DMS153 treated with DMSO at 0.1 percent for 48 hours (cell line): ENCODE measurements at regions not wholly inside any gene's neighbourhood (a gene's known extent, or its start where the extent isn't known, plus 50 kb on each side); places are given as distances from the start of the nearest gene placed in this dataset.

ENCODE experiments used
- DNase-seq: peaks from one replicate; lab custom pipeline; 2025; ENCODE audit not compliant: unreplicated experiment; lab: John Stamatoyannopoulos, UW

- no peak for DNase-seq
Measured at GRCh38 chr3:57009802-57010201, 50.7 kb upstream of the SPATA12 start.

GRCh38 chr3:57009367-57009766 lies 51.1 kb upstream of the SPATA12 start:
- DNase-seq, result no peak

- DNase-seq, result no peak
Measured at GRCh38 chr3:57007521-57008460, 52.7 kb upstream of the SPATA12 start.

GRCh38 chr3:57006949-57007419 lies 53.5 kb upstream of the SPATA12 start:
- DNase-seq, result no peak

DNA sequence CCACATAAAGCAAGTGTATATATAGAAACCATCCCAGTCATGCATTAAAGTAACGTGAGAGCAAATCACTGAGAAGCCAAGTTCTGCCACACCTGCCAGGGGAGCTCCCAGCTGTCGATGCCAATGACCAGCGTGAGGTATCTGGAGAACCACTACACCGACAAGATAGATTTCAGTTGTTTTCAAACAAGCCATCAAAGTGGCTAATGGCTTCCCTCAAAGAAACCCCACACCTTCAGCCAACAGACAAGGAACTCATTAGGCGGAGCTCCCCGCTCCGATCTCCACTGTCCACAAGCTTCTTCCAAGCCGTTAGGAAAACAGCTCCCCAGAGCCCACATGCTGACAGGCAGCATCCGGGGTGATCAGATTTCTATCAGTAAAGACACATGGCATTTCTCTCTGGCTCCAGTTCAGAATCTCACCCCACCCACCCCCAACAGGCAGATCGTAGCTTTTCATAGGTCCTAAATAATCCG lies 54.2 kb upstream of the SPATA12 start:
- peak; percentile 39 for DNase-seq

- no peak for DNase-seq
Measured at GRCh38 chr3:57004229-57004628, 56.2 kb upstream of the SPATA12 start.

DNA sequence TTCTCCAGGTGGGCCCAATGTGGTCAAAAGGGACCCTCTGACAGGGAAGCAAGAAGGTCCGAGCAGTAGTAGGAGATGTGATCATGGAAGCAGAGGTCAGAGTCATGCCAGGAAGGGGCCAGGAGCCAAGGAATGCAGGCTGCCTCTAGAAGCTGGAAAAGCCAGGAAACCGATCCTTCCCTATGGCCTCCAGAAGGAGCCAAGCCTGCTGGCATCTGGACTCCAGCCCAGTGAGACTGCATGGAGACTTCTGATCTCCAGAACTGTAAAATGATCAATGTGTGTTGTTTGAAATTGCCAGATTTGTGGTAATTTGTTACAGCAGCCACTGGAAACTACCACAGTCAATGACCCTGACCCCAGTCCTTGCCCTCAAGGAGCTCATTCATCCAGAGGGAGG lies 56.8 kb upstream of the SPATA12 start:
- DNase-seq, result no peak

GRCh38 chr3:57001356-57001755 lies 59.1 kb upstream of the SPATA12 start:
- DNase-seq, result no peak

DNA sequence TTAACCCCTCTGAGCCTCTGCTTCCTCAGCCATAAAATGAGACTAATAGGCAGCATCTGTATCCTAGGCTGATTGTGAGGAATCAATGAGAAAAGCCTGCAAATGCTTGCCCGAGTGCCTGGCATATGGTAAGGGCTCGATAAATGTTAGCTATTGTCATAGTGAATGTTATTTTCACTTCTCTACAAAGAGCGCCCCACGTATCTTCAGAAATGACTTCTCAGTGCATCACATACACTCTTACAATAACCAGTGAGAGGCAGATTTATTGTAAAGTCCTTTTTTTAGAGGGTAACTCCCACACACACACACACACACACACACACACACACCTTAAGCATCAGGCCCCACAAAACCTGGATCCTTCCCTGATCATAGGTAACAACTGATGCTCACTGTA lies 60.5 kb upstream of the SPATA12 start:
- DNase-seq, result no peak

- no peak for DNase-seq
Measured at GRCh38 chr3:56999547-56999946, 60.9 kb upstream of the SPATA12 start.

DNA sequence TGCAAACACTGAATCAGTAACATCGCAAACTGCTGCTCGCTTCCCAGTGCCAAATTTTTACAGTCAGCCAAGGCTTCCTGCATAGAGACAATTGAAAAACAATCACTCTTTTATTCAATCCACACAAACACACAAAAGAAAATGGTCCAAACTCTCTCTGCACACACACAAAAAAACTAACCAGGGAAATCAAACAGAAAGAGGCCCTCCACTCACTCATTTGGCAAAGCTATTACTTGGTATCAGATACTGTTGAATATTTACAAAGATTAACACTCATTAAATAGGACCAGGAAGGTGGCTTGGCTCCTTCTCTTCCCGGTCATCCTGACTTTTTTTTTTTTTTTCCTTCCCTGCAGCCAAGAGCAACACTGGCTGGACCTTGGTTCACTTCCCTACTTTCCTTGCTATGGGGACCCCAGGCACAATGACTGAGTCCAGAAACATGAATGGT lies 62.4 kb upstream of the SPATA12 start:
- DNase-seq, result no peak

- no peak for DNase-seq
Measured at GRCh38 chr3:56997675-56998074, 62.8 kb upstream of the SPATA12 start.

- DNase-seq, result no peak
Measured at GRCh38 chr3:56997041-56997440, 63.4 kb upstream of the SPATA12 start.

DNA sequence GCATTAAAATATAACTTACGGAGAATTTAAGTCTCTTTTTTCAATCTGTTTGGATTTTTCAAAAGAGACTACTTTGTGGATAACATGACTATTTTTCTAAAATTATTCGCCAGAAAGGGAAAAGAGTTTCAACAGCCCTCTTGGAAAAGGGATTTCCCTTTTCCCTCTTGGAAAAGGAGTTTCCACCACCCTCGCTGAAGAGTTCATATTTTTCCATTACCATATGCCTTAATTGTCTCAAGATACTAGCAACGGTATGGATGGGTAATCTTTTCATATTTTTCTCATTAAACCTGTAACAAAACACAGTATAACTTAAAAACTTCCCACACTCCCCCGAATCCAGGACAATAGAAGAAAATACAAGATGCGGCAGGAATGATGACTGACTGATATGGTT lies 66.1 kb upstream of the SPATA12 start:
- DNase-seq, result no peak

DNA sequence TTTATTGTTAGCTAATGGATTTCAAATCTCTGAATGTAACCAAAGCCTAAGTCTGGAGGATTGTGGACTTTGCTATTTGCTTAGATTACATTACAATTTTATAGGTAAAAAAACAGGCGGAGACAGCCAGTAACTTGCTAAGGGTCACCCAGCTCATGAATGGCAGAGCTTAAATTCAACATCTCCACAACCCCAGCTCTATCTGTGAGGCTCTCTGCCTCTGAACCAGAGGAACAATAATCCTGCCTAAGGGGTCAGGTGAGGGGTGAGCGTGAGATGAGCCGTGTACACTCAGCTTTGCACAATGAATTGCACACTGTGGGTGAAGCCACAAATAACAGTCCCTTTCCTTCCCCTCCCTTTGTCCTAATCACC lies 69.8 kb upstream of the SPATA12 start:
- no peak for DNase-seq

DNA sequence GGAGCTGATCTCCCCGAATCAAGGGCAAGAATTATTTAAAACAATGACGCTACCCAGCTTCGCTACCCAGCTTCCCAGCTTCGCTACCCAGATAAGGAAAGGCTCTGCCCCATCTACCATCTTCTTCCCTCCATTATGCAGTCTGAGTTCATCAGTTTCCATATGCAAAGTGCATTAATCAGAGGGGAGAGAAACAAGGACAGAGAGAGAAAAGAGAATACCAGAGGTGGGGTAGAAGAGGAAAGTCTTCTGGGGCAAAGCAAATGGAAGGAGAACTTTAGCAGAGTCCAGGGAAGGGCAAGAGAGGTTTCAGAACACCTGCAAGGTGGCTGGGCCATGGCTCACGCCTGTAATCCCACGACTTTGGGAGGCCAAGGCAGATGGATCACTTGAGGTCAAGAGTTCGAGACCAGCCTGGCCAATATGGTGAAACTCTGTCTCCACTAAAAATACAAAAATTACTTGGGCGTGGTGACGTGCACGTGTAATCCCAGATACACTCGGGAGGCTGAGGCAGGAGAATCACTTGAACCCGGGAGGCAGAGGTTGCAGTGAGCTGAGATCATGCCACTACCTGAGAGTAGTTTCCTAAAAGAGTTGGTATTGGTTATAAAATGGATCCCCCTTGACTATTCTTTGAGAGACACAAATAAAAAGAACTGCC lies 70.4 kb upstream of the SPATA12 start:
- DNase-seq, result no peak

- DNase-seq, result no peak
Measured at GRCh38 chr3:56989169-56989976, 71.1 kb upstream of the SPATA12 start.

GRCh38 chr3:56988458-56989168 lies 71.9 kb upstream of the SPATA12 start:
- DNase-seq, result peak; percentile 16

DNA sequence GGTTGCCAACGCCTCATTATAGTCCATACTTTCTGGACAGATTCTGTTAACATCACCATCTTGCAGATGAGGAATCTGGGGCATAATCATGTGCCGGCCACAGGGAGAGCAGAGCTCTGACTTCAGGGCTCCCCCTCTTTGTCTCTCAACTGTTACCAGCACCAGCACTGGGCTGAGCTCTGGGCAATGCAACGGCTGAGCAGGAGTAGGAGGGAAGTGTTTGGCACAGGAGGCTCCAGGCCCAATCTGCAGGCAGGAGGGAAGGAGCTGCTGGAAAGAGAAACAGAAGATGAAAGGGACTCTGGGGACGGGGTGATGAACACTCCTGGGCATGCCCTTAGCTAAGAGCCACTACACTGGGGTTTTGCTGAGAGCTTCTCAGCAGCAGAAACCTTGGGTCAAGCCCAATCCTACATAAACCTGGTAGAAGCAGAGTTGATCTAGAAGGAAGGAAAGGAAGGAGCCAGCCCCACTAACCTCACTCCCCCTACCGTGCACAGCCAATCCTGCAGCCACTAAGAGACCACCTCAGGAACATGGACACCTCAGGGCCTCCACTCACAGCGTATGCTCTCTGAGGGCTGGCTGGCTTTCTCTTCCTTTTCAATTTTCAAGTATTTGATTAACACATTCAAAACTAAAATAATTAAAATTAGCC lies 73.1 kb upstream of the SPATA12 start:
- DNase-seq, result no peak

GRCh38 chr3:56986347-56986746 lies 74.1 kb upstream of the SPATA12 start:
- no peak for DNase-seq
